ENCODE measurements at regions not wholly inside any gene's neighbourhood (a gene's known extent, or its start where the extent isn't known, plus 50 kb on each side); places are given as distances from the start of the nearest gene placed in this dataset.

- TF ChIP-seq, protein P1, sequence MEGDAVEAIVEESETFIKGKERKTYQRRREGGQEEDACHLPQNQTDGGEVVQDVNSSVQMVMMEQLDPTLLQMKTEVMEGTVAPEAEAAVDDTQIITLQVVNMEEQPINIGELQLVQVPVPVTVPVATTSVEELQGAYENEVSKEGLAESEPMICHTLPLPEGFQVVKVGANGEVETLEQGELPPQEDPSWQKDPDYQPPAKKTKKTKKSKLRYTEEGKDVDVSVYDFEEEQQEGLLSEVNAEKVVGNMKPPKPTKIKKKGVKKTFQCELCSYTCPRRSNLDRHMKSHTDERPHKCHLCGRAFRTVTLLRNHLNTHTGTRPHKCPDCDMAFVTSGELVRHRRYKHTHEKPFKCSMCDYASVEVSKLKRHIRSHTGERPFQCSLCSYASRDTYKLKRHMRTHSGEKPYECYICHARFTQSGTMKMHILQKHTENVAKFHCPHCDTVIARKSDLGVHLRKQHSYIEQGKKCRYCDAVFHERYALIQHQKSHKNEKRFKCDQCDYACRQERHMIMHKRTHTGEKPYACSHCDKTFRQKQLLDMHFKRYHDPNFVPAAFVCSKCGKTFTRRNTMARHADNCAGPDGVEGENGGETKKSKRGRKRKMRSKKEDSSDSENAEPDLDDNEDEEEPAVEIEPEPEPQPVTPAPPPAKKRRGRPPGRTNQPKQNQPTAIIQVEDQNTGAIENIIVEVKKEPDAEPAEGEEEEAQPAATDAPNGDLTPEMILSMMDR (IDR thresholded peaks at IDR 0.05): no peak
- TF ChIP-seq POLR2A (IDR thresholded peaks at IDR 0.05): no peak
These were observed 325.4 kb downstream of the FOXO1 start for GRCh38 chr13:40341096-40341471.

Measured in Peyer's patch (tissue), 4 donors.